SK-N-SH (cell line): ENCODE measurements at regions not wholly inside any gene's neighbourhood (a gene's known extent, or its start where the extent isn't known, plus 50 kb on each side); places are given as distances from the start of the nearest gene placed in this dataset.

Experiments
- EP300 ChIP-seq, 2 experiments: IDR thresholded peaks; 2 replicates each; pipeline versions ENCODE4 v1.4.0 to v1.6.1; 2012; ENCODE audit warnings: borderline replicate concordance in 1 of 2, low read depth in 1 of 2, low read length in 1 of 2
- FOXM1 ChIP-seq: IDR thresholded peaks from 2 replicates; pipeline ENCODE4 v1.4.0; 2012; ENCODE audit warnings: low read depth, mild to moderate bottlenecking
- NFIC ChIP-seq: IDR thresholded peaks from 2 replicates; pipeline ENCODE4 v1.4.0; 2012; ENCODE audit warnings: borderline replicate concordance
- PBX3 ChIP-seq: IDR thresholded peaks from 2 replicates; pipeline ENCODE4; 2012
- RAD21 ChIP-seq: IDR thresholded peaks from 2 replicates; pipeline ENCODE4 v1.6.1; 2012; ENCODE audit warnings: mild to moderate bottlenecking, low read length
- REST ChIP-seq: IDR thresholded peaks from 2 replicates; pipeline ENCODE4 v1.6.1; 2012; ENCODE audit warnings: mild to moderate bottlenecking, low read depth, low read length, moderate library complexity
- RFX5 ChIP-seq: IDR thresholded peaks from 2 replicates; pipeline ENCODE4 v1.6.1; 2012; ENCODE audit warnings: mild to moderate bottlenecking, improper control_type of control experiment, low read length
- YY1 ChIP-seq: IDR thresholded peaks from 2 replicates; pipeline ENCODE4 v1.4.0; 2012; ENCODE audit warnings: low read depth, mild to moderate bottlenecking
- TF ChIP-seq, protein P1 (sequence below): fragments of 200-600 bp; sonication (generic); IDR thresholded peaks from 2 replicates; pipeline ENCODE4 v1.6.1; 2017; ENCODE audit warnings: antibody characterized with exemption, mild to moderate bottlenecking, moderate library complexity

DNA sequence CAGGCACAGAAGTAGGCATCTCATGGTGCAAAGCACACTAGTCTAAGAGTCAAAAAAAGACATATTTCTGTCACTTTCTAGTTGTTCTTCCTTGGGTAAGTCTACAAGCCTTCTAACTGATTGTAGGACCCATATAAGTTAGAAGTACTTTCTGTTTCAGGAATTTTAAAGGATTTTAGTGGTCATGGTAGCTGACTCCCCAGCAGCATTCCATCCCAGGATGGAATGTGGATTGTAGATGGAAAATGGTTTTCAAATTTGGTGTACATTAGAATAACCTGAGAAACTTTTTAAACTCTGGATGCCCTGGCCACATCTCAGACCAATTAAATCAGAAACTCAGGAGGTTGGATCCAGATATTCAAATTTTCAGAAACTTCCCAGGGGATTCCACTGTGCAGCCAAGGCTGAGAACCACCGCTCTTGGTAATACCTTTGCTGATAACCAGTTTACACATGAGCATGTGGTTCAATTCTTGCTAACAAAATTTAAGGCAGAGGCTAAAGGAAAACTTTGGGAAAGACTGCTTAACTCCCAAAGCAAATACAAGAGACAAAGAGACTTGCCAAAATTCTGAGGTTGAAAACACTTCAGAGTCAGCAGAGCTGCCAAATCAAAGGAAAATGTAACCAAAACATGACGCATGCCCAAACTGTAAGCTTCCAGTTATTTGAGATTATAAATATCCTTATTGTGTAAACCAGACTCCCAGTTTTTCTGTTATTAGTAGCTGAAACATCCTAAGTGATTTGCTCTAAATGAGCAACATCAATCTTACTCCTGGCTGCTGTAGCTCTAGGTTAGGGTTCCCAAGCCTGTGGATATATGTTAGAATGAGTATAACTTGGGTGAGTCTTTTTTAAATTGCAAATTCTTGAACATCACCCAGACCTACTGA is 145.4 kb upstream of the MTAP start:
- TF ChIP-seq, protein P1, sequence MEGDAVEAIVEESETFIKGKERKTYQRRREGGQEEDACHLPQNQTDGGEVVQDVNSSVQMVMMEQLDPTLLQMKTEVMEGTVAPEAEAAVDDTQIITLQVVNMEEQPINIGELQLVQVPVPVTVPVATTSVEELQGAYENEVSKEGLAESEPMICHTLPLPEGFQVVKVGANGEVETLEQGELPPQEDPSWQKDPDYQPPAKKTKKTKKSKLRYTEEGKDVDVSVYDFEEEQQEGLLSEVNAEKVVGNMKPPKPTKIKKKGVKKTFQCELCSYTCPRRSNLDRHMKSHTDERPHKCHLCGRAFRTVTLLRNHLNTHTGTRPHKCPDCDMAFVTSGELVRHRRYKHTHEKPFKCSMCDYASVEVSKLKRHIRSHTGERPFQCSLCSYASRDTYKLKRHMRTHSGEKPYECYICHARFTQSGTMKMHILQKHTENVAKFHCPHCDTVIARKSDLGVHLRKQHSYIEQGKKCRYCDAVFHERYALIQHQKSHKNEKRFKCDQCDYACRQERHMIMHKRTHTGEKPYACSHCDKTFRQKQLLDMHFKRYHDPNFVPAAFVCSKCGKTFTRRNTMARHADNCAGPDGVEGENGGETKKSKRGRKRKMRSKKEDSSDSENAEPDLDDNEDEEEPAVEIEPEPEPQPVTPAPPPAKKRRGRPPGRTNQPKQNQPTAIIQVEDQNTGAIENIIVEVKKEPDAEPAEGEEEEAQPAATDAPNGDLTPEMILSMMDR, result no peak
- TF ChIP-seq EP300 (IDR thresholded peaks at IDR 0.05; ENCODE audit: borderline replicate concordance in 1 of 2, low read depth in 1 of 2, low read length in 1 of 2), result no peak
- TF ChIP-seq RAD21, result no peak
- no peak for TF ChIP-seq NFIC
- TF ChIP-seq REST, result no peak
- no peak for TF ChIP-seq YY1
- TF ChIP-seq FOXM1, result no peak
- no peak for TF ChIP-seq RFX5
- TF ChIP-seq PBX3, result no peak
